CD4-positive, alpha-beta T cell treated with Interleukin-4 for 1 hour (primary cell): ENCODE measurements at regions not wholly inside any gene's neighbourhood (a gene's known extent, or its start where the extent isn't known, plus 50 kb on each side); places are given as distances from the start of the nearest gene placed in this dataset.
"Not testable (repeated sequence)": the region's sequence is repeated elsewhere in the genome, so short reads cannot be mapped to it uniquely, and the experiment has no call there.

Experiments used
- DNase-seq, 2 donors: peaks; one replicate each; pipeline ENCODE4 v3.0.0-alpha.2; 2020 to 2022

DNA sequence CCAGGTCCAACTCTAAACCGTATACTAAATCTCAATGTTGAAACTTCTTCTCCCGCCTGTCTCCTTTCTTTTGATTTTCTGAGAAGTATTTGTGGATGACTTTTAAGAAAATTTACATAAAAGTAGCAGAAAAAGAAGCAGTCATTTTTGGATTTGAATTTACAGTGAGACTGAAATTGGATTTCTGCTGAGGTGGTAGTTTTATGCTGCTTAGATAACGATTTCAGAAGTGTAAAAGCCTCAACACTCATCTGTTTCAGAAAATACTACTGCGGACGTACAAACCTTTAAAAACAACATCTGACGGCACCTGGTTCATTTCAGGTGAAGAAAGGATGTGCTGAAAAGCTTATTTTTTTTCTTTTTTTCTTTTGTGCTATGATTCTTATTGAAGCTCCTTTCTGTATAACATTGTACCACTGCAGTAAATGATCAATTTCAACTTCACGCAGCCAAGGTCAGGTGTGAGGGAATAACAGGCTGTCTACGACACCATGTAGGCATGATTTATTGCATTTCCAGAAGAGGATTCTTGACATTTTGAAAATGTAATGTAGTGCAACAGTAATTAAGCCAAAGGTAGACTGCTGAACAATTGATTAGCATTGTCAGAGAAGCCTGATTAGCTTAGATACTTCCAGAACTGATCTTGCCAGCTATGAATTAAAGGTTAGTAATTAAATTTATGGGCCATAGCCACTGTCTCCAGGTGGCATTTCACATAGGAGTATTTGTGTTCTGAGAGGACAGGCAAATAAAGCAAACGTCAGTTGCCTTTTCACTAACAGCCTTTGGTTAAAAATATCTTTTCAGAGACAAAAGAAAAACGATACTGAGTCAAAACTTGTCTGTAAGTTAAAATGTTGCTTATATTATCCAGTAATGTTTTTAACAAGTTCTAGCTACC lies 134.6 kb upstream of the KBTBD8 start:
- DNase-seq = no peak

DNA sequence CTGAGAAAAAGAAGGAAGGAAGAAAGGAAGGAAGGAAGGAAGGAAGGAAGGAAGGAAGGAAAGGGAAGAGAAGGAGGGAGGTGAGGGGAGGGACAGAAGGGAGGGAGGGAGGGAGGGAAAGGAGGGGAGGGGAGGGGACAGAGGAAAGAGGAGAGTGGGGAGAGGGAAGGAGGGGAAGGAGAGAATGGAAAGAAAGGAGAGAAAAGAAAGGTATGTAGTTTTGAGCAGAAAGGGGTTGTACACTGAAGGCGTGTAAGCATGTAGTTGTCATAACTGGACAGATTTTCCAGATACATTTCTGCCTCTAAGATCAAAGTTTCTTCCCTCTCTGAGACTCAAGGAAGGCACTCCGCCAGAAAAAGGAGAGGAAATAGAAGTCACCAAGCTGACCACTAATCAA lies 113.4 kb upstream of the KBTBD8 start:
- DNase-seq = no peak

DNA sequence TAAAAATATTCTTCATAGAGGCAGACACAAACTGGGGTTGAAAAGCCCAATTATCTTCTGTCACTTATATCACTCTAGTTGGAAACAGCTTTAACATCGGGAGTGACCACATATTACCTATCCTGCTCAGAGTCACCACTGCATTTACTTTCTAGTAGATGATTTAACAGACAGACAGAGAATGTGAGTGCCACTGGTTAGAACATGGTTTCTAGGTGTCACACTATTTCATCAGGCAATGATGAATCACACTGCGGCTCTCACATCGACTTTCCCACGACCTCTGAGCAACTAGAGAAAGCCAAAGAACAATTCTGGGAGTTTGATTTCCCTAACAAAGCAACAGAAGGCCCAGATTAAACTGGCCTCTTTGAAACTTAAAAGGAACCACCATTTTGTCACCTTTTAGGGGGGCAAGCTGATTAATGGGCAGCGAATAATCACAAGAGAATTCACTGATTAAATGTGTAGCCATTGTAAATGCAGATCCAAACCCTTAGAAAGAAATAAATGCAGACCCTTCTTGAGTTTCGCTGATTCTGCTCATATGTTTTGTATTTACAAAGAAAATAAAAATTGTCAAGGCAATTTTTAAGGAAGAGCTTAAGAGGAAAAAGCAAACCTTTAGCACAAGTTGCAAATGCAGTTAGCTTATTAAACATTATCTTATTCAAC lies 112.6 kb upstream of the KBTBD8 start:
- no peak for DNase-seq

DNA sequence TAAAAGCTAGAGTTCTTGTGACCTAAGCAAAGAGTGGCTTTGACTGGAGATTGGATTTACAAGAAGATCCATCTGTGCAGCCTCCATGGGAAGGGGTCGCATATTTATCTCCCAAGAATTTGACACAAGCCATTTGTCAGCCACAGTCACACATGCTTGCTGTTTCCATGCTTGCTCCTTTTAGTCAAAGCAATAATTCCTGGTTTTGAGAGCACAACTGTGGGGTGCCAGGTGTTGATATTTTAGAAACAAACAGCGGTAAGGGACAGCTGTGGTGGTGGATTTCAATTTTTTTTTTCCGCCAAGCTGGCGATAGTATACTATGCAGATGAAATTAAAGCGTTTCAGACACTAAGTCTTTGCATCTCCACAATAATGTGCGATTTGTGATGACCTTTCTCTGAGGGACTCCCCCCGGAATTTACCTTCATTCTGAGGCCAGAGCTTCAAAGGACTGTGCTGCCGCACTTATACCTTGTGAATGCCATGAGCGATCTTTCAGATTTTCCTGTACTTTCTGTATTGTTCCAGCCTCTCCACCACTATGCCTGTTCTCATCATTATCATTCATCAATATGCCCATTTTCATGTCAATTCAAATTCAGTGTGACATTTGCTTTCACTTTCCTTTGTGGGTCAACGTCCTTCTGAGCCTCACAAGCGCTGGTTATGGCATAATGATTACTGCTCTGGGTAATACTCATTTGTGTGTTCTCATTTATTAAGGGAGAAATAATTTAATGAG lies 108.2 kb upstream of the KBTBD8 start:
- DNase-seq = no peak

DNA sequence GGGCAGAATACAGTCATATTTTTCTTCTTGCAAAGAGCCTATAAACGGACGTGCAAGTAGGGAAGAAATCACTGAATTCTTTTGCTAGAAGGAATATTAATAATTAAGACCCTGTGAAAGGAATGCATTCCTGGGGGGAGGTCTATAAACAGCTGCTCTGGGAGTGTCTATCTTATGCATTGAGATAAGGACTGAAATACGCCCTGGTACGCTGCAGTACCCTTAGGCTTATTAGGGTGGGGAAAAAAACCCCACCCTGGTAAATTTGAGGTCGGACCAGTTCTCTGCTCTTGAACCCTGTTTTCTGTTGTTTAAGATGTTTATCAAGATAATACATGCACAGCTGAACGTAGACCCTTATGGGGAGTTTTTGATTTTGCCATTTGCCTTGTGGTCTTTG lies 100.0 kb upstream of the KBTBD8 start:
- no peak for DNase-seq

DNA sequence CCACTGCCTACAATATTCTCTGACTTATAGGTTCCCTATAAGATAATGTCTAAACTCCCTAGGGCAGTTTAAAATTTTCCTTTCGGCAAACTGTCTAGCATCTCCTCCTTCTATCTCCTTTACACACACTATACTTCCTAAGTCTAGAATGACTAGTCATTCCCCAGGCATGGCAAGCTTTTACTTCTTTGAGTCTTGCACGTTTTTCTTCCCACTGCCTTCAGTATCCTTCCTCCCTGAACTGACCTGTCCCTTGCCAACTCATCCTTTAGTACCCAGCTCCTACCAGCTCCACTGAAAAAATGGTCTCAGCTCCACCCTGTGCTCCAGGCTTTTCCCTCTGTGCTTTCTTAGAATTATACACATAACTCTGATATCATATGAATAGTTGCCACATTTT lies 93.8 kb upstream of the KBTBD8 start:
- no peak for DNase-seq

DNA sequence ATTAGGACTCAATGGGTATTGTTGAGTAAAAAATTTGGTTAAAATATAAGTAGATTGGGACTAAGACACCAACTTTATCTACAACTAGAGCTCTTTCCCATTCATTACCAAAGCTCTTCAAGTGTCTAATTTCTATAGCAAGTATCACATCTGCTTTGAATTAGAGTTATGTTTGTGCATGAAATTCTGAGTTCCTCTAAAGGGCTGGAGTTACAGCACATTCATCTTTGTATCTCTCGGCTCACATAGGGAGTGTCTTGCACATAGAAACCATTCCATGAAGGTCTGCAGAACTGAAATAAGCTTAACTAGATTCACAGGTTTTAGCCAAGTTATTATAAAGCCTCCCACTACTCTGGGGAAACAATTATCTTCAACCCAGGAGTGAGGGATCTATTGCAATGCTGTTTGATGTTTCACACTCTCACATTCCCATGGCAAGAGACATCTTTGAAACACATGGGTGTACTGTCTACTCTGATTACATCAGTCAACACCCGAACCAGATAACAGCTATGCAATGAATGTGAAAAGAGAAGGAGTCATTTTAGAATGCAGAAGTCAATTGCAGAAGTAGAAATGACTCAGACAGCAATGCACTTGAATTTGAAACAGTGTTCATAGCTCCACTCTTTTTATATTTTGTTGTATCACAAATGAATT lies 93.1 kb upstream of the KBTBD8 start:
- DNase-seq = no peak

DNA sequence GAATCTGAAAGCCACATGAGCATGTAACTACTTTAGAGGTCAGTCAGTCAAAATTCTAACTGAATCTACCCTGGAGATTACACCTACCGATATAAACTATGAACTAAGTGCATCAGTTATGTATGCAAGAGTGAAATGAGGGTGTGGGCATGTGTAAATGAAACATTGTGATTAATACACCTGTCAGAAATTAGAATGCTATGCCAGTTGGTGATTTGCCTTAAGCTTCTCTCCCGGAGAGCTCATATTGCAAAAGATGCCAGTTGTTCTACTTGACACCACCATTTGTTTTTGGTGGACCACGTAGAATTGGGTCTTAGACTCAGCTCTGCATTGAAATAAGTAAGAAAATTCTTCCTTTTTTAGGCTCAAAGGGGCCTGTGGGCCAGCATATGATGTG lies 91.0 kb upstream of the KBTBD8 start:
- DNase-seq = no peak

DNA sequence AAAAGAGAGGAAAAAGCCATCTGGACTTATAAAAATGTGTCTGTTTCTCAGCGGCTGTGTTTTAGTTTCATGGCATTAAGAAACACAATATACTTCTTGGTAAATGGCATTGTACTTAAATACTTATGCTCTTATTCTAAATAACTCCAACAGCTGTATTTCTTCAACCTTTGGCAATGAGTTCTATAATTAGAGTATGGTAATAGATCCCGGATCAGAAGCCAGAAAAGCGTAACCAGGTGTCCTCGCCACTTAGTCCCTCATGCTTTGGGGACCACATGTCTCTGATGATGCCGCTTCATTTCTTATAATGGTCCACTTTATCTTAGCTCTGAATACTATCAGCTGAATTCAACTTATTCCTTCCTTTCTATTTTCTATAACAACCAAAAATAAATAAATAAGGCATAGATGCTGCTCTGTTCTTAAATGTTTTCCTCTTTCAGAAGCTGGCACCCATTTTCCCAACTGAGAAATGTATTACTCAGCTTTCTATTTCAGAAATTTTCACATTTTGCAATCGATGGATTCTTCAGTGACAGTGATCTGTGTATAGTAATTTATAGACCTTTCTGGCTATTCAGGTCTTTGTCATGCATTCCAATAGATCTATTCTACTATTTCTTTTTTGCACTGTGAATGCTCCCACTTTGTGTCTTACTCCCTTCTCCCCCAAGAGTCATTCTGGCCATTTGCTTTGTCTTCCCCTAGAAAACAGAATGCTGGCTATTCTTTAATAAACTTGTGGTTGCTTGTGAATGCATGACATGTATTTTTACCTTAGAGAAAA lies 87.6 kb upstream of the KBTBD8 start:
- DNase-seq = no peak

DNA sequence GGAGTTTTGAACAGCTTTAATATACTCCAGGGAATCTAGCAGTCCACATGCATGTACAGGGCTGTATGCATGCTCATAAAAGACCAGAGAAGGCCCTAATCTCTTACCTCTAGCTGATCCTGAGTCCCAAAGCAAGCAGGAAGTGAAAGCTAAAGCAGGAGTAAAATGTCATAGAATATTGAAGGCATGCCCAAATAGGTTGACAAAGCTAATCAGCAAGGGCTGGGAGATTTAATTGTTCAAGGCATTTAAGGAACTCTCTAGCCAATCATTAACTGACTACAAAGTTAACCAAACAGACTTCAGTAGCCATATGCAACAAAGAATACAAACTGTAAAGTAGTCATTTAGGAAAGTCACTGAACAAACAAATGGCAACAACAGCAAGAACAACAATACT lies 85.8 kb upstream of the KBTBD8 start:
- no peak for DNase-seq

DNA sequence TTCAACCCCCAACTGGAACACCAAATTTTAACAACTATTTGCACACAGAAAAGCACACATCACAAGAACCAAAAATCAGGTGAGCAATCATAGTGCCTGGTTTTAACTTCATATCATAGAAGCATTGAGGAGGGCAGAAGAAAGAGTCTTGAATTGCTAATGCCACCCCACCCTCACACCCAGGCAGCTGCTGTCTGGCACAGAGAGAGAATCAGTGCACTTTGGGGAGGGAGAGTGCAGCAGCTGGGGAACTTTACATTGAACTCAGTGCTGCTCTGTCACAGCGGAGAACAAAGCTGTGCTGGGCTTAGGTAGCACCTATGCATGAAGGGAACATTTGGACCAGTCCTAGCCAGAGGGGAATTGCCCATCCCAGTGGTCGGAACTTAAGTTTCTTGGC lies 76.0 kb upstream of the KBTBD8 start:
- DNase-seq = no peak

DNA sequence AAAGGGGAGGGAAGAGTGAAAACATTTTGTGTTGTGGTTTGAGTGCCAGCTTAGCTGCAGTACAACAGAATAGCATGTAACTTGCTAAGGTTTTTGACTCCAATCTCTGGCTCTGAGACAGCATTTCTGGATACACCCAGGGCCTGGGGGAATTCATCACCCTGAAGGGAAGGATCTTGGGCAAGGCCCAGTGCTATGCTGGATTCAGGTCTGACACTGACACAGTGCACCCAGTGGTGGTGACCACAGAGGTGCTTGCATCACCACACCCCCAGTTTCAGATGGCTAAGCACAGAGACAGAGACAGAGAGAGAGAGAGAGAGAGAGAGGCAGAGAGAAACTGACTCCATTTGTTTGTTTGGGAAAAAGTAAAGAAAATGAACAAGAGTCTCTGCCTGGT lies 74.1 kb upstream of the KBTBD8 start:
- no peak for DNase-seq

DNA sequence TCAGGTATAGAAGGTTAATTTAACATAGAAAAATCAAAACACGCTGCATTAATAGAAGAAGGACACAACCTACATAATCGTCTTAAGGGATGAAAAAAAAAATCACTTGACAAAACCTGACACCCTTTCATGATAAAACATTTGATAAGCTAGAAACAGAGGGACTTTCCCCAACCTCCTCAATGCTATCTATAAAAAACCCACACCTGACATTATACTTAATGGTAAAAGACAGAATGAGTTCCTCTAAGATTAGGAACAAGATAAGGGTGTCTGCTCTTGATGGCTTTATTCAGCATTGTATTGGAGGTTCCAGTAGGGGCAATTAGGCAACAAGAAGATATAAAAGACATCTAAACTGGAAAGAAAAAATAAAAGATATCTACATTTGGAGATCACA lies 69.9 kb upstream of the KBTBD8 start:
- DNase-seq = no peak

DNA sequence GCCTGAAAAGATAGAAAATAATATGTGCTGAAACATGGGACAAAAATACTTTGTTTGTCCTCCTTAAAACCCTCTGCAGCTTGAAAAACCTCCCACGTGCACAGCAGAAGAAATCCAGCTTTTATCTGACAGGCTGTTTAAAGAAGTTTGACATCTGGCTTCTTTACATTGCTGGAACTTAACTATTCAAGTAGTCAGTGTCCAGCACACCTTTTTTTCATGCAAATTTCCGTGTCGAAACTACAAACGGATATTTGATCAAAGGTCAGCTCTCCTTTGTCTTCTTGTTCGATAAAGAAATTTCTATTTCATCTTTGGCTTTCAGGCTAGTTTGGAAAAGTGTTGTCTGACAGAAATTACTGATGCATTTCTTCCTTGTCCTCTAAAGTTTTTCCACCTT lies 66.8 kb upstream of the KBTBD8 start:
- no peak for DNase-seq

DNA sequence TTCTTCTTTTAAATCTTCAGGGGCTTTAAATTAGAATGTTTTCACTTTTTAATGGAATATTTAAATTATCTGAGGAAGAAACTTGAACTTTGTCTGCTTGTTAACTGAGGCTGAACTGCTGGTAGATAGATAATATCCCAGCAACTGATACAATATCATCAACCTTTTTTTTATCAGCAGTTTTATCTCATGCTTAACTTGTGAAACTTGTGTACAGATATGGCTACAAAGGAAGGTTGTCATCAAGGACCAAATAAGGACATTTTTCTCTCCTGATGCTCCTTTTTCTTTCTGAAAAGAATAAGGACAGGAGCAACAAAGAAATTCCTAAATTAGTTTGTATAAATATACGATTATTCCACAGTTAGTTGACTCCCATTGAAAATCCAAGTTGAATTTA lies 66.4 kb upstream of the KBTBD8 start:
- no peak for DNase-seq

DNA sequence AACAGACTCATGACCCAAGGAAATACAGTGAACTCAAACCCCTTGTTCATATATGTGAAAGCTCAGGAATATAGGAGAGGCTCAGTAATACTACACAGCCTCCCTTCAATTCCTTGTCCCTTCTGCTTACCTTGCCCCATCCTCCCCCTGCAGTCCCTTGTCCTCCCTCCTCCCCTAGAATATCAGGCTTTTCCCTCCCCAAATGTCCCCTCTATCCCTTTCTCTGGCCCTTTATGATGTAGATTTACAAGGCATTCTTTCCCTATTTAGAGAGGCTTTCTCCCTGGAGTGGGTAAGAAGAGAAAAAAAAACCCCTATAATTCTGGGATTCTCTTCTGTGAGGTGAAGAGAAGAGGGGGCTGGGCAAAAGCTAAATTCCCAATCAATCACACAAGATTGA lies 64.9 kb upstream of the KBTBD8 start:
- DNase-seq = no peak

DNA sequence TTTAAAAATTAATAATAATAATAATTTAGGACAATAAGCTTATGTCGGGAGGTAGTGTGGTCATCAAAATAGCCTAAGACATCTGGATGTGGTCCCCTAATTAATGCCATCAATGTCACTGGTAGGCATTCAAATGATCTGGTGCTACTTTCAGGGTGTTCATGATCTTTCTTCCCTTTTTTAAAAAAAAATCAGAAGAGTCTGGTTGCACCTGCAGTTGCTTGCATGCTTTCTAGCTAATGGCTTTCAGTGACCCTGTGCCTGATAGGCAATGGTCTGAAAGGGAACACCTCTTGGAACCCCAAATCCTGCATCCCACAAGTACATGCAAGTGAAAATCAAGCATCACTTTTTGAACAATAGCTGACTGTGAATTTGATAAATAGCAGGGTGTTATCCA lies 64.1 kb upstream of the KBTBD8 start:
- no peak for DNase-seq

DNA sequence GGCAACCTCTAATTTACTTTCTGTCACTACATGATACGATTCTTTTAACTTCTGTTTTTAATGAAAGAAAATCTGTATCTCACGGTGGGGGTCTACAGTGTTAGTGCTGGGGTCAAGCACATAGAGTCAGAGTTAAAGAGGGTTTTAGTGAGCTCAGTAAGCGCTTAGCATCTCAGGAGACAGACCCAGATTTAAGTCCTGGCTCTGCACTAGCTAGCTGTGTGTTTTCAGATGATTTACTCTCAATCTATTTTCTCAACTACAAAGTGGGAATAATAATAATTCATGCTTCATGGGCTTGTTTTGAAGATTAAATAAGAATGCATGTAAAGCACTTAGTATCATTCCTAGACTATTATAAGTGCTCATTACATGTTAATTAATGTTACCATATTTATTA lies 63.4 kb upstream of the KBTBD8 start:
- DNase-seq = no peak

DNA sequence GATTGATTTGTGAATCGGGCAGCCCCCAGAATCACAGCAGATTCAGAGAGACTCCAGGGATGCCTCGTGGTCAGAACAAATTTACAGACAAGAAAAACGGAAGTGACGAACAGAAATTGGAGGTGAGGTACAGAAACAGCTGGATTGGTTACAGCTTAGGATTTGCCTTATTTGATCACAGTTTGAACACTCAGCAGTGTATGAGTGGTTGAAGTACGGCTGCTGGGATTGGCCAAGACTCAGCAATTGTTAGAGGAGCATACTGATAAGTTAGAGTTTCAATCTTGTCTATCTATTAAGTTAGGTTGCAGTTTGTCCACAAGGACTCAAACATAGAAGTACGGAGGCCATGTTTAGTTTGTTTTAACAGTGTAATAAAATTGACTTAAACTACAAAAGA lies 61.1 kb upstream of the KBTBD8 start:
- DNase-seq = not testable (repeated sequence)

DNA sequence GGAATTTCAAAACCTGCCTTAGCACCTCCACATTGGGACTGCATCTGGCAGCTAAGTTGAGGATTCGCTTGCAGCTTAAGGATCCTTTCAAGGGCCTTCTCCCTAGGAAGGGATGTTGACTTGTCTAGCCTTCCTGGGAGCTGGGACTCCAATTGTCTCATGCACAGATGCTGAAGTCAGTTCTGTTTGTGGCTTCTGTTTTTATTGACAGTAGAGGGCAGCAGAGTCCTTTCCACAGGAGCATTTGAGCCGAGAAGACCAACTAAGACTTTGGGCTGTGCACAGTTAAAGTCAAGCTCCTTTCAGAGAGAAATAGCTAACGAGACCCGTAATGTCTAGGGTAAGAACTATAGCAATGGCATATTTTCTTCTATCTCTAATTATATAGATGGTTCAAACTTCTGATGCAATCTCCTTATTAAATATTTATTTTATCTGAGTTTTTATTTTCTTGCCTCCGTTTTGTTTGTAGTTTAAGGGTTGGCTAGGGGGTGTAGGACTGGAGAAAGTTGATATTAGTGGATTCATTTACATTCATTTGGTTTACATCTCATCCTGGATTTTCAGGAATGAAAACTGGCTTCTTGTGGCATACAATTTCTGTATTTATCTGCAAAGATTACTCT lies 59.7 kb upstream of the KBTBD8 start:
- DNase-seq = peak; percentile 14 to 58

DNA sequence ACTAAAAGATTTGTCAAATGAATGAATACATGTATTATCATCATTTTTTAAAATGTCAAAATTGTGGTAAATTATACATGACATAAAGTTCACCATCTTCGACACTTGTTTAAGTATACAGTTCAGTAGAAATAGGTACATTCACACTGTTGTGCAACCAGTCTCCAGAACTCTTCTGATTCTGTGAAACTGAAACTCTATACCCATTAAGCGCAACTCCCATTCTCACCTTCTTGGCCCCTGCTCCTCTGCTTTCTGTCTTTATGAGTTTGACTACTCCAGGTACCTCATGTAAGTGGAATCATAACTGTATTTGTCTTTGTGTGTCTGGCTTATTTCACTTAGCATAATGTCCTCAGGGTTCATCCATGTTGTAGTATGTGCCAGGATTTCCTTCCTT lies 50.1 kb upstream of the KBTBD8 start:
- DNase-seq = no peak
